ENCODE measurements at regions not wholly inside any gene's neighbourhood (a gene's known extent, or its start where the extent isn't known, plus 50 kb on each side); places are given as distances from the start of the nearest gene placed in this dataset.

GRCh38 chr5:167065794-167066193 lies 1225.7 kb upstream of the WWC1 start:
- TF ChIP-seq ATF3 (IDR thresholded peaks at IDR 0.05) (no peak), FOXA1 (IDR thresholded peaks at IDR 0.05) (no peak), JUND (IDR thresholded peaks at IDR 0.05) (no peak), RAD21 (IDR thresholded peaks at IDR 0.05) (no peak), SP1 (IDR thresholded peaks at IDR 0.05) (no peak), YY1 (IDR thresholded peaks at IDR 0.05) (no peak)
- TF ChIP-seq, protein P1, sequence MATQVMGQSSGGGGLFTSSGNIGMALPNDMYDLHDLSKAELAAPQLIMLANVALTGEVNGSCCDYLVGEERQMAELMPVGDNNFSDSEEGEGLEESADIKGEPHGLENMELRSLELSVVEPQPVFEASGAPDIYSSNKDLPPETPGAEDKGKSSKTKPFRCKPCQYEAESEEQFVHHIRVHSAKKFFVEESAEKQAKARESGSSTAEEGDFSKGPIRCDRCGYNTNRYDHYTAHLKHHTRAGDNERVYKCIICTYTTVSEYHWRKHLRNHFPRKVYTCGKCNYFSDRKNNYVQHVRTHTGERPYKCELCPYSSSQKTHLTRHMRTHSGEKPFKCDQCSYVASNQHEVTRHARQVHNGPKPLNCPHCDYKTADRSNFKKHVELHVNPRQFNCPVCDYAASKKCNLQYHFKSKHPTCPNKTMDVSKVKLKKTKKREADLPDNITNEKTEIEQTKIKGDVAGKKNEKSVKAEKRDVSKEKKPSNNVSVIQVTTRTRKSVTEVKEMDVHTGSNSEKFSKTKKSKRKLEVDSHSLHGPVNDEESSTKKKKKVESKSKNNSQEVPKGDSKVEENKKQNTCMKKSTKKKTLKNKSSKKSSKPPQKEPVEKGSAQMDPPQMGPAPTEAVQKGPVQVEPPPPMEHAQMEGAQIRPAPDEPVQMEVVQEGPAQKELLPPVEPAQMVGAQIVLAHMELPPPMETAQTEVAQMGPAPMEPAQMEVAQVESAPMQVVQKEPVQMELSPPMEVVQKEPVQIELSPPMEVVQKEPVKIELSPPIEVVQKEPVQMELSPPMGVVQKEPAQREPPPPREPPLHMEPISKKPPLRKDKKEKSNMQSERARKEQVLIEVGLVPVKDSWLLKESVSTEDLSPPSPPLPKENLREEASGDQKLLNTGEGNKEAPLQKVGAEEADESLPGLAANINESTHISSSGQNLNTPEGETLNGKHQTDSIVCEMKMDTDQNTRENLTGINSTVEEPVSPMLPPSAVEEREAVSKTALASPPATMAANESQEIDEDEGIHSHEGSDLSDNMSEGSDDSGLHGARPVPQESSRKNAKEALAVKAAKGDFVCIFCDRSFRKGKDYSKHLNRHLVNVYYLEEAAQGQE (IDR thresholded peaks at IDR 0.05) = no peak
- TF ChIP-seq, protein P2, sequence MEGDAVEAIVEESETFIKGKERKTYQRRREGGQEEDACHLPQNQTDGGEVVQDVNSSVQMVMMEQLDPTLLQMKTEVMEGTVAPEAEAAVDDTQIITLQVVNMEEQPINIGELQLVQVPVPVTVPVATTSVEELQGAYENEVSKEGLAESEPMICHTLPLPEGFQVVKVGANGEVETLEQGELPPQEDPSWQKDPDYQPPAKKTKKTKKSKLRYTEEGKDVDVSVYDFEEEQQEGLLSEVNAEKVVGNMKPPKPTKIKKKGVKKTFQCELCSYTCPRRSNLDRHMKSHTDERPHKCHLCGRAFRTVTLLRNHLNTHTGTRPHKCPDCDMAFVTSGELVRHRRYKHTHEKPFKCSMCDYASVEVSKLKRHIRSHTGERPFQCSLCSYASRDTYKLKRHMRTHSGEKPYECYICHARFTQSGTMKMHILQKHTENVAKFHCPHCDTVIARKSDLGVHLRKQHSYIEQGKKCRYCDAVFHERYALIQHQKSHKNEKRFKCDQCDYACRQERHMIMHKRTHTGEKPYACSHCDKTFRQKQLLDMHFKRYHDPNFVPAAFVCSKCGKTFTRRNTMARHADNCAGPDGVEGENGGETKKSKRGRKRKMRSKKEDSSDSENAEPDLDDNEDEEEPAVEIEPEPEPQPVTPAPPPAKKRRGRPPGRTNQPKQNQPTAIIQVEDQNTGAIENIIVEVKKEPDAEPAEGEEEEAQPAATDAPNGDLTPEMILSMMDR (IDR thresholded peaks at IDR 0.05; ENCODE audit: low read depth, low read length, missing input control) = no peak
- TF ChIP-seq, protein P3, sequence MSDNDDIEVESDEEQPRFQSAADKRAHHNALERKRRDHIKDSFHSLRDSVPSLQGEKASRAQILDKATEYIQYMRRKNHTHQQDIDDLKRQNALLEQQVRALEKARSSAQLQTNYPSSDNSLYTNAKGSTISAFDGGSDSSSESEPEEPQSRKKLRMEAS (IDR thresholded peaks at IDR 0.05) = no peak

Data from liver (tissue), 3 donors.